GM12874 (cell line): ENCODE measurements at regions not wholly inside any gene's neighbourhood (a gene's known extent, or its start where the extent isn't known, plus 50 kb on each side); places are given as distances from the start of the nearest gene placed in this dataset.

Experiments
- CTCF ChIP-seq: IDR thresholded peaks from 2 replicates; pipeline ENCODE4 v1.5.1; 2011; ENCODE audit warnings: low read depth, mild to moderate bottlenecking, control low read depth, low read length, moderate library complexity; ENCODE audit not compliant: insufficient read depth

- TF ChIP-seq CTCF = no peak
Measured at GRCh38 chr1:217188280-217189237, 442.3 kb downstream of the GPATCH2 start.

GRCh38 chr1:217186664-217187063, 444.2 kb downstream of the GPATCH2 start:
- TF ChIP-seq CTCF = no peak

- TF ChIP-seq CTCF = no peak
Measured at GRCh38 chr1:217184854-217185253, 446.0 kb downstream of the GPATCH2 start.

GRCh38 chr1:217182992-217183391, 447.9 kb downstream of the GPATCH2 start:
- TF ChIP-seq CTCF = no peak

GRCh38 chr1:217181756-217182155, 449.1 kb downstream of the GPATCH2 start:
- no peak for TF ChIP-seq CTCF

GRCh38 chr1:217181176-217181746, 449.6 kb downstream of the GPATCH2 start:
- TF ChIP-seq CTCF = no peak

GRCh38 chr1:217180443-217180842, 450.4 kb downstream of the GPATCH2 start:
- no peak for TF ChIP-seq CTCF
